ENCODE measurements at regions not wholly inside any gene's neighbourhood (a gene's known extent, or its start where the extent isn't known, plus 50 kb on each side); places are given as distances from the start of the nearest gene placed in this dataset.

DNA sequence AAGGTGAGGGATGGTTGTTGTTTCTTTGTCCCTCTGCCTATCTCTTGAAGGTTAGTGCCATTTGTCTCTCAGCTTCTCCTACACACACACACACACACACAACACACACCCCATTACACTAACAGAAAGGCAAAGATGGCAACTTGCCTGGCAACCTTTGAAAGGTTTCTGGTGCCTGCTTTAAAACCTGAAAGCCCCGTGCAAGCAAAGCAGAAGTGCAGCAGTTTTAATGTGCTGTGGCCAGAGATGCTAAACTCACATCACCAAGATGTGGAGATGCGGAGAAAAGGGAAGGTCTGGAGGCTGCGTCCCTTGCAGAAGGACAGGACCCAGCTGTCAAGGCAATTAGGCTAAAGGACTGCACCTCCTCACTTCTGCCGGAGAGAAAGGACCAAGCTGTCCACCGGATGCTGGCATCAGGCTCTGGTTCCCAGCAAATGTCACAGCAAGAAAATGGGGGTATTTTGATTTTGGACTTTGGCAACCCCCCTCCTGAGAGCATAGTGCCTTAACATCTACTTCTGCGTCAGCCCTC is 196.4 kb downstream of the ARL4C start:
- no peaks in the 10 kb centered on the region for H3K27me3 ChIP-seq (ENCODE audit: control insufficient read depth, extremely low read depth, insufficient read depth, low read length)
- peaks cover 17% of the 10 kb centered on the region for H3K4me1 ChIP-seq (ENCODE audit: control insufficient read depth, extremely low read depth, insufficient read depth, low read length)
- H2AFZ ChIP-seq (ENCODE audit: control insufficient read depth, low read length) = no peak overlapping the region
- no peak overlapping the region for H3K9ac ChIP-seq (ENCODE audit: control insufficient read depth, extremely low read depth, insufficient read depth, low read length)
- H3K4me3 ChIP-seq (ENCODE audit: control insufficient read depth in 2 of 3, extremely low read depth in 1 of 3, insufficient read depth in 2 of 3, low read depth in 1 of 3, low read length in 3 of 3) = no peak overlapping the region
- no peaks in the 10 kb centered on the region for H4K20me1 ChIP-seq (ENCODE audit: control insufficient read depth, extremely low read depth, insufficient read depth, low read length)
- H3K36me3 ChIP-seq (ENCODE audit: control insufficient read depth in 2 of 2, extremely low read depth in 1 of 2, insufficient read depth in 2 of 2, low read length in 2 of 2) = no peaks in the 10 kb centered on the region
- H3K4me2 ChIP-seq (ENCODE audit: control insufficient read depth, extremely low read depth, insufficient read depth, low read depth, low read length) = no peak overlapping the region
- H3K27ac ChIP-seq (ENCODE audit: control insufficient read depth, insufficient read depth, low read length) = no peak overlapping the region
- H3K79me2 ChIP-seq (ENCODE audit: control insufficient read depth, insufficient read depth, low read length) = no peaks in the 10 kb centered on the region
- H3K9me1 ChIP-seq (ENCODE audit: control insufficient read depth, extremely low read depth, insufficient read depth, low read length) = no peaks in the 10 kb centered on the region
- TF ChIP-seq, protein P1, sequence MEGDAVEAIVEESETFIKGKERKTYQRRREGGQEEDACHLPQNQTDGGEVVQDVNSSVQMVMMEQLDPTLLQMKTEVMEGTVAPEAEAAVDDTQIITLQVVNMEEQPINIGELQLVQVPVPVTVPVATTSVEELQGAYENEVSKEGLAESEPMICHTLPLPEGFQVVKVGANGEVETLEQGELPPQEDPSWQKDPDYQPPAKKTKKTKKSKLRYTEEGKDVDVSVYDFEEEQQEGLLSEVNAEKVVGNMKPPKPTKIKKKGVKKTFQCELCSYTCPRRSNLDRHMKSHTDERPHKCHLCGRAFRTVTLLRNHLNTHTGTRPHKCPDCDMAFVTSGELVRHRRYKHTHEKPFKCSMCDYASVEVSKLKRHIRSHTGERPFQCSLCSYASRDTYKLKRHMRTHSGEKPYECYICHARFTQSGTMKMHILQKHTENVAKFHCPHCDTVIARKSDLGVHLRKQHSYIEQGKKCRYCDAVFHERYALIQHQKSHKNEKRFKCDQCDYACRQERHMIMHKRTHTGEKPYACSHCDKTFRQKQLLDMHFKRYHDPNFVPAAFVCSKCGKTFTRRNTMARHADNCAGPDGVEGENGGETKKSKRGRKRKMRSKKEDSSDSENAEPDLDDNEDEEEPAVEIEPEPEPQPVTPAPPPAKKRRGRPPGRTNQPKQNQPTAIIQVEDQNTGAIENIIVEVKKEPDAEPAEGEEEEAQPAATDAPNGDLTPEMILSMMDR (optimal IDR thresholded peaks at IDR 0.05 in 1 of 3, IDR thresholded peaks at IDR 0.05 in 1 of 3, conservative IDR thresholded peaks at IDR 0.05 in 1 of 3; ENCODE audit: extremely low read depth in 1 of 3, insufficient read depth in 2 of 3, low read length in 3 of 3) = no peak
- no peak for TF ChIP-seq EZH2 (IDR thresholded peaks at IDR 0.05; ENCODE audit: low read length)
- FAIRE-seq (no peak), DNase-seq (ENCODE audit: low read depth, low spot score) (no peak)
- dilution Hi-C loops (cut with MboI; ENCODE audit: extremely low pct_ligation_motif_present, low sequenced_read_pairs) = no loop called here
- no peaks in the 10 kb centered on the region for H3K9me3 ChIP-seq (ENCODE audit: control insufficient read depth, low read depth, low read length)

DNA sequence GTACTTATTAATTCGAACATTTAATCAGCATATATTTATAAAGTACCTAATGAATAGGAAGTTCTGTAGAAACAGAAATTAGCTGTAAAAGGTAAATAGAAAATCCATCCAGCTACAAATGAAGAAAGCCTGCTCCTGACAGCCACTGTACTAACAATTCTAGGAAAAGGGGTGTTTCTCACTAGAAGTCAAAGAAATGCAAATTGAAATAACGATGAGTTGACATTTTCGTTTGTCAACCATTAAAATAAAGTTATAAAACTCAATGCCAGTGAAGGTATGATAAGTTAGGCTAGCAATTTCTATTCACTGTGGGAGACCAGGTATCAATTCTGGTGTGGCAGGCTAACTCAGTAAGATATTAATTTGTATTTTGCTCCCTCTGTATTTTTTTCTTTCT is 198.0 kb downstream of the ARL4C start:
- dilution Hi-C loops (cut with MboI; ENCODE audit: extremely low pct_ligation_motif_present, low sequenced_read_pairs) = no loop called here
- peaks cover 6% of the 10 kb centered on the region for H3K4me1 ChIP-seq (ENCODE audit: control insufficient read depth, extremely low read depth, insufficient read depth, low read length)
- TF ChIP-seq EZH2 (IDR thresholded peaks at IDR 0.05; ENCODE audit: low read length) = no peak
- TF ChIP-seq, protein P1 (optimal IDR thresholded peaks at IDR 0.05 in 1 of 3, IDR thresholded peaks at IDR 0.05 in 1 of 3, conservative IDR thresholded peaks at IDR 0.05 in 1 of 3; ENCODE audit: extremely low read depth in 1 of 3, insufficient read depth in 2 of 3, low read length in 3 of 3) = no peak
- H2AFZ ChIP-seq (ENCODE audit: control insufficient read depth, low read length) = no peak overlapping the region
- no peak overlapping the region for H3K4me3 ChIP-seq (ENCODE audit: control insufficient read depth in 2 of 3, extremely low read depth in 1 of 3, insufficient read depth in 2 of 3, low read depth in 1 of 3, low read length in 3 of 3)
- H4K20me1 ChIP-seq (ENCODE audit: control insufficient read depth, extremely low read depth, insufficient read depth, low read length) = no peaks in the 10 kb centered on the region
- no peak overlapping the region for H3K4me2 ChIP-seq (ENCODE audit: control insufficient read depth, extremely low read depth, insufficient read depth, low read depth, low read length)
- H3K27ac ChIP-seq (ENCODE audit: control insufficient read depth, insufficient read depth, low read length) = no peak overlapping the region
- no peaks in the 10 kb centered on the region for H3K79me2 ChIP-seq (ENCODE audit: control insufficient read depth, insufficient read depth, low read length)
- no peaks in the 10 kb centered on the region for H3K9me3 ChIP-seq (ENCODE audit: control insufficient read depth, low read depth, low read length)
- no peaks in the 10 kb centered on the region for H3K27me3 ChIP-seq (ENCODE audit: control insufficient read depth, extremely low read depth, insufficient read depth, low read length)
- H3K9ac ChIP-seq (ENCODE audit: control insufficient read depth, extremely low read depth, insufficient read depth, low read length) = no peak overlapping the region
- no peaks in the 10 kb centered on the region for H3K36me3 ChIP-seq (ENCODE audit: control insufficient read depth in 2 of 2, extremely low read depth in 1 of 2, insufficient read depth in 2 of 2, low read length in 2 of 2)
- no peaks in the 10 kb centered on the region for H3K9me1 ChIP-seq (ENCODE audit: control insufficient read depth, extremely low read depth, insufficient read depth, low read length)
- FAIRE-seq (no peak), DNase-seq (ENCODE audit: low read depth, low spot score) (no peak)

All from keratinocyte (primary cell).